ENCODE measurements at regions not wholly inside any gene's neighbourhood (a gene's known extent, or its start where the extent isn't known, plus 50 kb on each side); places are given as distances from the start of the nearest gene placed in this dataset.

- Histone ChIP-seq H3K27ac (no peak overlapping the region), H3K4me1 (ENCODE audit: insufficient read depth) (peaks cover 3% of the 10 kb centered on the region), H3K9me2 (replicated peaks; ENCODE audit: insufficient read depth) (no peaks in the 10 kb centered on the region), H3K4me2 (no peak overlapping the region), H4K20me1 (ENCODE audit: insufficient read depth, poor library complexity, severe bottlenecking) (no peaks in the 10 kb centered on the region), H2AFZ (no peak overlapping the region), H3K4me3 (no peak overlapping the region), H3K36me3 (replicated peaks; ENCODE audit: insufficient read depth, low read depth) (no peaks in the 10 kb centered on the region), H3K27me3 (no peaks in the 10 kb centered on the region), H3K79me2 (no peaks in the 10 kb centered on the region), H3K9me3 (ENCODE audit: low read depth) (no peaks in the 10 kb centered on the region)
- DNase-seq (ENCODE audit: low spot score): no peak
- TF ChIP-seq EZH2 (IDR thresholded peaks at IDR 0.05; ENCODE audit: borderline replicate concordance): no peak
- no peak for TF ChIP-seq EZH2phosphoT487 (IDR thresholded peaks at IDR 0.05; ENCODE audit: low read depth, severe bottlenecking, unreplicated experiment)
- no peak for TF ChIP-seq CTCF (IDR thresholded peaks at IDR 0.05; ENCODE audit: poor library complexity)
Measured at GRCh38 chr13:90185734-90186133, 1161.8 kb upstream of the MIR17HG start.

- Histone ChIP-seq H4K20me1 (ENCODE audit: insufficient read depth, poor library complexity, severe bottlenecking) (no peaks in the 10 kb centered on the region), H3K27me3 (no peaks in the 10 kb centered on the region), H3K27ac (no peak overlapping the region), H3K79me2 (no peaks in the 10 kb centered on the region), H3K9me2 (replicated peaks; ENCODE audit: insufficient read depth) (no peaks in the 10 kb centered on the region), H3K4me2 (no peak overlapping the region), H3K4me3 (no peak overlapping the region), H3K4me1 (ENCODE audit: insufficient read depth) (peaks cover 3% of the 10 kb centered on the region), H3K9me3 (ENCODE audit: low read depth) (no peaks in the 10 kb centered on the region), H3K36me3 (replicated peaks; ENCODE audit: insufficient read depth, low read depth) (no peaks in the 10 kb centered on the region), H2AFZ (no peak overlapping the region)
- WGBS (ENCODE audit: low lambda C conversion rate, missing lambda C conversion rate): 81% methylated on average over 5 of the region's 5 CpGs
- no peak for DNase-seq (ENCODE audit: low spot score)
- no peak for TF ChIP-seq CTCF (IDR thresholded peaks at IDR 0.05; ENCODE audit: poor library complexity)
Measured at GRCh38 chr13:90187478-90188350, 1159.8 kb upstream of the MIR17HG start.

GRCh38 chr13:90188351-90188636, 1159.2 kb upstream of the MIR17HG start:
- Histone ChIP-seq H3K79me2 (no peaks in the 10 kb centered on the region), H3K36me3 (replicated peaks; ENCODE audit: insufficient read depth, low read depth) (no peaks in the 10 kb centered on the region), H3K27ac (no peak overlapping the region), H4K20me1 (ENCODE audit: insufficient read depth, poor library complexity, severe bottlenecking) (no peaks in the 10 kb centered on the region), H3K4me3 (no peak overlapping the region), H3K4me2 (no peak overlapping the region), H3K9me3 (ENCODE audit: low read depth) (no peaks in the 10 kb centered on the region), H2AFZ (no peak overlapping the region), H3K4me1 (ENCODE audit: insufficient read depth) (peaks cover 3% of the 10 kb centered on the region), H3K27me3 (no peaks in the 10 kb centered on the region), H3K9me2 (replicated peaks; ENCODE audit: insufficient read depth) (no peaks in the 10 kb centered on the region)
- WGBS (ENCODE audit: low lambda C conversion rate, missing lambda C conversion rate): 80% methylated on average over 3 of the region's 3 CpGs
- TF ChIP-seq EZH2 (IDR thresholded peaks at IDR 0.05; ENCODE audit: borderline replicate concordance) (no peak), EZH2phosphoT487 (IDR thresholded peaks at IDR 0.05; ENCODE audit: low read depth, severe bottlenecking, unreplicated experiment) (no peak), CTCF (IDR thresholded peaks at IDR 0.05; ENCODE audit: poor library complexity) (no peak)
- DNase-seq (ENCODE audit: low spot score): no peak

- Histone ChIP-seq H3K4me2 (no peak overlapping the region), H3K27ac (no peak overlapping the region), H3K36me3 (replicated peaks; ENCODE audit: insufficient read depth, low read depth) (no peaks in the 10 kb centered on the region), H3K9me2 (replicated peaks; ENCODE audit: insufficient read depth) (no peaks in the 10 kb centered on the region), H3K27me3 (no peaks in the 10 kb centered on the region), H3K4me3 (no peak overlapping the region), H3K9me3 (ENCODE audit: low read depth) (no peaks in the 10 kb centered on the region), H3K79me2 (no peaks in the 10 kb centered on the region), H3K4me1 (ENCODE audit: insufficient read depth) (no peaks in the 10 kb centered on the region), H4K20me1 (ENCODE audit: insufficient read depth, poor library complexity, severe bottlenecking) (no peaks in the 10 kb centered on the region), H2AFZ (no peak overlapping the region)
- 63% methylated on average over 2 of the region's 2 CpGs for WGBS (ENCODE audit: low lambda C conversion rate, missing lambda C conversion rate)
- no peak for TF ChIP-seq CTCF (IDR thresholded peaks at IDR 0.05; ENCODE audit: poor library complexity)
- TF ChIP-seq EZH2 (IDR thresholded peaks at IDR 0.05; ENCODE audit: borderline replicate concordance): no peak
- no peak for TF ChIP-seq EZH2phosphoT487 (IDR thresholded peaks at IDR 0.05; ENCODE audit: low read depth, severe bottlenecking, unreplicated experiment)
- no peak for DNase-seq (ENCODE audit: low spot score)
Measured at GRCh38 chr13:90197722-90198121, 1149.8 kb upstream of the MIR17HG start.
